Gastroesophageal sphincter (tissue), 3 donors: ENCODE measurements at regions not wholly inside any gene's neighbourhood (a gene's known extent, or its start where the extent isn't known, plus 50 kb on each side); places are given as distances from the start of the nearest gene placed in this dataset.

ENCODE experiments used
- POLR2A ChIP-seq, 2 donors: fragments of 450-650 bp; IDR thresholded peaks; one replicate each; pipeline ENCODE4 v1.6.1; 2017; ENCODE audit warnings: antibody characterized with exemption in 2 of 2, mild to moderate bottlenecking in 2 of 2, moderate library complexity in 1 of 2
- POLR2AphosphoS5 ChIP-seq: sonication (generic); formaldehyde crosslinking; IDR thresholded peaks from one replicate; pipeline ENCODE4 v1.6.1; 2017; ENCODE audit warnings: antibody characterized with exemption
- TF ChIP-seq, protein P1 (sequence below), 4 experiments: fragments of 200-600 bp in 2 of 4; fragments of 450-650 bp in 2 of 4; sonication (generic) in 1 of 4; IDR thresholded peaks; one replicate each; pipeline ENCODE4 v1.5.1; 2017 to 2019; ENCODE audit warnings: antibody characterized with exemption in 4 of 4, mild to moderate bottlenecking in 2 of 4, moderate library complexity in 2 of 4

- TF ChIP-seq POLR2A (IDR thresholded peaks at IDR 0.05) (no peak), POLR2AphosphoS5 (no peak)
- TF ChIP-seq, protein P1, sequence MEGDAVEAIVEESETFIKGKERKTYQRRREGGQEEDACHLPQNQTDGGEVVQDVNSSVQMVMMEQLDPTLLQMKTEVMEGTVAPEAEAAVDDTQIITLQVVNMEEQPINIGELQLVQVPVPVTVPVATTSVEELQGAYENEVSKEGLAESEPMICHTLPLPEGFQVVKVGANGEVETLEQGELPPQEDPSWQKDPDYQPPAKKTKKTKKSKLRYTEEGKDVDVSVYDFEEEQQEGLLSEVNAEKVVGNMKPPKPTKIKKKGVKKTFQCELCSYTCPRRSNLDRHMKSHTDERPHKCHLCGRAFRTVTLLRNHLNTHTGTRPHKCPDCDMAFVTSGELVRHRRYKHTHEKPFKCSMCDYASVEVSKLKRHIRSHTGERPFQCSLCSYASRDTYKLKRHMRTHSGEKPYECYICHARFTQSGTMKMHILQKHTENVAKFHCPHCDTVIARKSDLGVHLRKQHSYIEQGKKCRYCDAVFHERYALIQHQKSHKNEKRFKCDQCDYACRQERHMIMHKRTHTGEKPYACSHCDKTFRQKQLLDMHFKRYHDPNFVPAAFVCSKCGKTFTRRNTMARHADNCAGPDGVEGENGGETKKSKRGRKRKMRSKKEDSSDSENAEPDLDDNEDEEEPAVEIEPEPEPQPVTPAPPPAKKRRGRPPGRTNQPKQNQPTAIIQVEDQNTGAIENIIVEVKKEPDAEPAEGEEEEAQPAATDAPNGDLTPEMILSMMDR (IDR thresholded peaks at IDR 0.05) = no peak
These were observed 292.9 kb upstream of the MYT1L start for GRCh38 chr2:2623939-2624338.
